Trophoblast cell (in vitro differentiated cells and primary cell): ENCODE measurements at regions not wholly inside any gene's neighbourhood (a gene's known extent, or its start where the extent isn't known, plus 50 kb on each side); places are given as distances from the start of the nearest gene placed in this dataset.

ENCODE experiments used
- DNase-seq, 2 donors: peaks; one replicate each; pipeline ENCODE4 v3.0.0-alpha.2; 2016
- H2AFZ ChIP-seq: 2 replicates; pipeline ENCODE4 v1.6.1; 2013; ENCODE audit warnings: low read length, moderate library complexity, mild to moderate bottlenecking; ENCODE audit not compliant: insufficient read depth, poor library complexity
- H2AK5ac ChIP-seq: 2 replicates; pipeline ENCODE4 v1.6.1; 2013; ENCODE audit warnings: mild to moderate bottlenecking, low read length
- H2BK120ac ChIP-seq: 2 replicates; pipeline ENCODE4 v1.6.1; 2013; ENCODE audit warnings: low read length, mild to moderate bottlenecking, moderate library complexity; ENCODE audit not compliant: insufficient read depth, poor library complexity
- H2BK12ac ChIP-seq: 2 replicates; pipeline ENCODE4 v1.6.1; 2013; ENCODE audit warnings: mild to moderate bottlenecking, low read length, moderate library complexity
- H2BK5ac ChIP-seq: 2 replicates; pipeline ENCODE4 v1.6.1; 2013; ENCODE audit warnings: low read length, low read depth, moderate library complexity, mild to moderate bottlenecking; ENCODE audit not compliant: poor library complexity
- H3K14ac ChIP-seq: 2 replicates; pipeline ENCODE4 v1.6.1; 2013; ENCODE audit warnings: mild to moderate bottlenecking, low read length
- H3K18ac ChIP-seq: 2 replicates; pipeline ENCODE4 v1.6.1; 2013; ENCODE audit warnings: mild to moderate bottlenecking, low read length
- H3K23ac ChIP-seq: 2 replicates; pipeline ENCODE4 v1.6.1; 2013; ENCODE audit warnings: low read length
- H3K27ac ChIP-seq: 2 replicates; pipeline ENCODE4 v1.5.1; 2013; ENCODE audit warnings: low read depth, mild to moderate bottlenecking, inconsistent platforms, low read length, moderate library complexity
- H3K27me3 ChIP-seq: 2 replicates; pipeline ENCODE4 v1.6.1; 2013; ENCODE audit warnings: inconsistent platforms, mild to moderate bottlenecking, low read length, moderate library complexity; ENCODE audit not compliant: insufficient read depth
- H3K36me3 ChIP-seq, 2 experiments: 1 replicate in 1 of 2; 2 replicates in 1 of 2; pipeline ENCODE4 v1.6.1; 2013; ENCODE audit warnings: low read length in 2 of 2, mild to moderate bottlenecking in 2 of 2, moderate library complexity in 1 of 2; ENCODE audit not compliant: insufficient read depth in 2 of 2, control insufficient read depth in 1 of 2
- H3K4ac ChIP-seq: 2 replicates; pipeline ENCODE4 v1.6.1; 2013; ENCODE audit warnings: low read depth, mild to moderate bottlenecking, low read length, moderate library complexity
- H3K4me1 ChIP-seq, 2 experiments: 1 replicate in 1 of 2; 2 replicates in 1 of 2; pipeline ENCODE4 v1.6.1; 2013; ENCODE audit warnings: low read length in 2 of 2, mild to moderate bottlenecking in 2 of 2, moderate library complexity in 1 of 2; ENCODE audit not compliant: insufficient read depth in 2 of 2, control insufficient read depth in 1 of 2
- H3K4me2 ChIP-seq: 2 replicates; pipeline ENCODE4 v1.6.1; 2013; ENCODE audit warnings: inconsistent platforms, mild to moderate bottlenecking, low read length, moderate library complexity
- H3K4me3 ChIP-seq: 2 replicates; pipeline ENCODE4 v1.5.1; 2013; ENCODE audit warnings: mild to moderate bottlenecking, low read depth, low read length, inconsistent platforms
- H3K79me1 ChIP-seq: one replicate; pipeline ENCODE4 v1.6.1; 2013; ENCODE audit warnings: low read length
- H3K79me2 ChIP-seq: 2 replicates; pipeline ENCODE4 v1.6.1; 2013; ENCODE audit warnings: low read length, mild to moderate bottlenecking; ENCODE audit not compliant: control insufficient read depth, insufficient read depth, poor library complexity
- H3K9ac ChIP-seq: 2 replicates; pipeline ENCODE4 v1.6.1; 2013; ENCODE audit warnings: mild to moderate bottlenecking, low read length
- H3K9me3 ChIP-seq: 2 replicates; pipeline ENCODE4 v1.6.1; 2013; ENCODE audit warnings: low read depth, mild to moderate bottlenecking, control low read depth, inconsistent platforms, low read length; ENCODE audit not compliant: insufficient read depth
- H4K12ac ChIP-seq: 2 replicates; pipeline ENCODE4 v1.6.1; 2013; ENCODE audit warnings: low read depth, mild to moderate bottlenecking, low read length, moderate library complexity
- H4K8ac ChIP-seq: 2 replicates; pipeline ENCODE4 v1.6.1; 2013; ENCODE audit warnings: low read depth, mild to moderate bottlenecking, low read length, moderate library complexity
- H4K91ac ChIP-seq: one replicate; pipeline ENCODE4 v1.6.1; 2013; ENCODE audit warnings: low read depth, mild to moderate bottlenecking, low read length, moderate library complexity
- WGBS: extraction: QIAGEN DNeasy Blood & Tissue Kit; methylation state at CpG from one replicate; pipeline ENCODE4 v1.1.7; 2013; ENCODE audit warnings: missing lambda C conversion rate; ENCODE audit not compliant: insufficient read length, insufficient coverage; ENCODE audit errors: extremely low coverage; 5-methylcytosine and 5-hydroxymethylcytosine counted together

- no peak for DNase-seq
- no peak overlapping the region for H3K14ac ChIP-seq
- H3K79me1 ChIP-seq: no peaks in the 10 kb centered on the region
- H4K12ac ChIP-seq: no peak overlapping the region
- H3K9me3 ChIP-seq: peaks cover 6% of the 10 kb centered on the region
- no peak overlapping the region for H3K9ac ChIP-seq
- no peaks in the 10 kb centered on the region for H3K36me3 ChIP-seq
- no peak overlapping the region for H3K4me2 ChIP-seq
- H2BK12ac ChIP-seq: no peak overlapping the region
- no peak overlapping the region for H3K27ac ChIP-seq
- H3K27me3 ChIP-seq: no peaks in the 10 kb centered on the region
- no peak overlapping the region for H3K23ac ChIP-seq
- H3K4me1 ChIP-seq: no peaks in the 10 kb centered on the region
- no peak overlapping the region for H2BK120ac ChIP-seq
- H3K4me3 ChIP-seq: no peak overlapping the region
- H3K79me2 ChIP-seq: no peaks in the 10 kb centered on the region
- H3K4ac ChIP-seq: no peak overlapping the region
- no peak overlapping the region for H2BK5ac ChIP-seq
- no peak overlapping the region for H4K8ac ChIP-seq
- no peak overlapping the region for H2AK5ac ChIP-seq
- no peak overlapping the region for H2AFZ ChIP-seq
- no peak overlapping the region for H4K91ac ChIP-seq
- no peak overlapping the region for H3K18ac ChIP-seq
These were observed 838.6 kb upstream of the SORCS1 start for GRCh38 chr10:108003061-108003460.

- Histone ChIP-seq H2AK5ac (no peak overlapping the region), H3K4me1 (no peaks in the 10 kb centered on the region), H3K18ac (no peak overlapping the region), H3K27me3 (no peaks in the 10 kb centered on the region), H2BK5ac (no peak overlapping the region), H4K12ac (no peak overlapping the region), H3K79me2 (no peaks in the 10 kb centered on the region), H2AFZ (no peak overlapping the region), H4K91ac (no peak overlapping the region), H4K8ac (no peak overlapping the region), H3K27ac (no peak overlapping the region), H3K14ac (no peak overlapping the region), H3K9me3 (no peaks in the 10 kb centered on the region), H3K79me1 (no peaks in the 10 kb centered on the region), H3K4me2 (no peak overlapping the region), H3K23ac (no peak overlapping the region), H3K4me3 (no peak overlapping the region), H3K4ac (no peak overlapping the region), H3K36me3 (no peaks in the 10 kb centered on the region), H2BK120ac (no peak overlapping the region), H2BK12ac (no peak overlapping the region), H3K9ac (no peak overlapping the region)
- DNase-seq: no peak
- WGBS: no CpG with 5 or more reads among the region's 1 CpG
These were observed 835.9 kb upstream of the SORCS1 start for GRCh38 chr10:108000365-108000764.

- no peaks in the 10 kb centered on the region for H3K27me3 ChIP-seq
- H2BK120ac ChIP-seq: no peak overlapping the region
- H2BK12ac ChIP-seq: no peak overlapping the region
- H4K8ac ChIP-seq: no peak overlapping the region
- no peaks in the 10 kb centered on the region for H3K4me1 ChIP-seq
- no peaks in the 10 kb centered on the region for H3K36me3 ChIP-seq
- H3K18ac ChIP-seq: no peak overlapping the region
- no peak overlapping the region for H3K23ac ChIP-seq
- H3K4me3 ChIP-seq: no peak overlapping the region
- no peak overlapping the region for H3K14ac ChIP-seq
- H2BK5ac ChIP-seq: no peak overlapping the region
- H3K4me2 ChIP-seq: no peak overlapping the region
- H4K91ac ChIP-seq: no peak overlapping the region
- H3K79me1 ChIP-seq: no peaks in the 10 kb centered on the region
- H3K79me2 ChIP-seq: no peaks in the 10 kb centered on the region
- no peak overlapping the region for H4K12ac ChIP-seq
- H3K9me3 ChIP-seq: no peaks in the 10 kb centered on the region
- H3K9ac ChIP-seq: no peak overlapping the region
- no peak overlapping the region for H2AFZ ChIP-seq
- no peak overlapping the region for H3K4ac ChIP-seq
- WGBS: no CpG with 5 or more reads among the region's 3 CpGs
- no peak overlapping the region for H2AK5ac ChIP-seq
- DNase-seq: no peak
- no peak overlapping the region for H3K27ac ChIP-seq
These were observed 830.2 kb upstream of the SORCS1 start for GRCh38 chr10:107994621-107995270.

GRCh38 chr10:107986571-107986970 lies 822.1 kb upstream of the SORCS1 start:
- Histone ChIP-seq H3K14ac (no peak overlapping the region), H4K91ac (no peak overlapping the region), H2BK12ac (no peak overlapping the region), H4K8ac (no peak overlapping the region), H3K4ac (no peak overlapping the region), H3K23ac (no peak overlapping the region), H2AFZ (no peak overlapping the region), H2BK5ac (no peak overlapping the region), H3K27ac (no peak overlapping the region), H3K9ac (no peak overlapping the region), H3K4me2 (no peak overlapping the region), H3K27me3 (no peaks in the 10 kb centered on the region), H3K36me3 (no peaks in the 10 kb centered on the region), H4K12ac (no peak overlapping the region), H2AK5ac (no peak overlapping the region), H3K4me1 (no peaks in the 10 kb centered on the region), H3K79me2 (no peaks in the 10 kb centered on the region), H3K9me3 (no peaks in the 10 kb centered on the region), H2BK120ac (no peak overlapping the region), H3K79me1 (no peaks in the 10 kb centered on the region), H3K4me3 (no peak overlapping the region), H3K18ac (no peak overlapping the region)
- no peak for DNase-seq
- WGBS: no CpG with 5 or more reads among the region's 4 CpGs
